ENCODE measurements at regions not wholly inside any gene's neighbourhood (a gene's known extent, or its start where the extent isn't known, plus 50 kb on each side); places are given as distances from the start of the nearest gene placed in this dataset.

DNA sequence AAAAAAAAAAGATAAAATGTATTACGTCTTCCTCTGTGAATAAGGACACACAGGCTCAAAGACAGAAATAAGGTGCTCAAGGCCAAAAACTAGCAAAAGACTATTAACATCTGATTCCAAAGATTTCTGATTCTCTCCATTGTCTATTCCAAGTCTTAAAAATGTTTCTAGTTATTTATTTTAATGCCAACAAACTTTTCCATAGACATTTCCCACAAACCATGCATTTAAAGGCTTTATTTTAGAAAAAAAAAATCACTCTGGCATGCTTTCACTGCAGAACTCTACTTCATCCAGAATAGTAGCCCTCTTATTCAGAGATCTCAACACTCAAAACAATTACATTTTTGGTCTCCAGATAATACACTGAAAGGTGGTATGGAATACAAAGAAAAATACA lies 545.0 kb upstream of the TENM3 start:
- no peak for DNase-seq

DNA sequence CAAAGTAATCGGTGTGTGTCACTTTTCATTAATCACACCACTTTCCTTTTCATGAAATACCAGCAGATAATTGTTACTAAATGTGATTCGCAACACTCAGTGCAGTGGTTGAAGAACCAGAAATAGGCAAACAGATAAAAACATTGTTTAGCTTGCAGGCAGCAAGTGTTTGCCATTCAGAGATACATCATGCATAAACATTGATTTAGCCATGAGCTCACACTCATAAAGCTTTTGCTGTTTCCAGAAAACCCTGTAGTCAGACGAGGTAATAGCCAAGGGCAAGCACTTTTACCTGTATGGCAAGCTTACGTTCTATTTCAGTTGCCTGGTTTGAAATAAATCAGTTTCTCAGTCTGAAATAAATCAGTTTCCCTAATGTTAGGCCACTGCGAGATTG lies 542.0 kb upstream of the TENM3 start:
- DNase-seq: no peak

DNA sequence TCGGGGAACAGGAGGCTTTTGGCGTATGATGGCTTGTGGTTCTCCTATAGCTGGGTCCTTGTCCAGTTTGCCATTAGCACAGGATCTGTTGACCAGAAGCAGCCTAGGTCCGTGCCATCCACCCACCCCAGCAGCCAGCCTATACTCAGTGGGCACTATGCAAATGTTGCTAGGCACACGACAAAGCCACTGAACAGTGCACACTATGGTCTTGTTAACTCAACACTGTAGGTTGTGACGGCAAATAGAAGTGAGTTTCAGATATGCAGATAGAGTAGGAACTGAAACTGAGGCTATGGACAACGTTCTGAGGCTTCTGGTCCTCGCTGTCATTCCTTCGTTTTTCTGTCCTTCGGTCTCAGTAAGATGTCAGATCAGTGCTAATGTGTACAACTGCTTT lies 541.3 kb upstream of the TENM3 start:
- no peak for DNase-seq

DNA sequence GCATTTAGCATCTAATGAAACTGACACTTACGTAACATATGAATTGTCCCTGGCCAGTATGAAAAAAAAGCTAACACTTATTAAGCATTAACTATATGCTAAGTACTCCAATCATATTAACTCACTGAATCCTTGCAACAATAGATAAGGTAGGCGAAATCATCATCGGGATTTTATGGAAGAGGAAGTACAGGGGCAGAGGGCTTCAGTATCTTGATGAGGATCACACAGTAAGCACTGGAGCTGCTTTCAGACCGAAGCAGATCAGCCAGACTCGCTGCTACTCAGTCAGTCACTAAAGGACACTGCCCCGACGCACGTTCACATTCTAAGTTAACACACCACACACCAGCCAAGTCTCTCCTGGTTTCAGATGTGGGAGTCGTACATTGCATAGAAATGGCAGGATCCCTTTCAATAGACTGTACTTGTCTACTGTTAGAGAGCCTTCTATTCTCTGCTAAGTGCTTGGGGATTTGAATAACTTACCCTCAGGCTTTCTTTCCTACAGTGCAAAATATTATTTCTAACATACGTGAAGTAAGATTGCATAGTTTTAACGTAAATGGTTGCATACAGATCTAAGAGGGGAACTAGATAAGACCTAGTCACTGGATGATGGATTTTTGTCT lies 540.2 kb upstream of the TENM3 start:
- no peak for DNase-seq

DNA sequence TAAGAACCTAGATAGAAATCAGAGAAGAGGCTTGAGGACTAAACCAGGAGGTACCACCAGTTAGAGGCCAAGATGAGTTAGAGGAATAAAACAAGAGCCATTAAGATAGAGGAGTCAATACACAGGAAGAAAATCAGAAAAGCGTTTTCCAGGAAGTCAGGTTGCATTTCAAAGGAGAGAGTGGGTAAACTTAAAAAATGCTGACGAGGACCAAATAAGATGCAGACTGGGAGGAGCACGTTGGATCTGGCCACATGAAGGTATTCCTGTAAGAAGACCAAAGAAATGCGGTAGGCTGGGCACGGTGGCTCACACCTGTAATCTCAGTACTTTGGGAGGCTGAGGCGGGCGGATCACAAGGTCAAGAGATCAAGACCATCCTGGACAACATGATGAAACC lies 533.1 kb upstream of the TENM3 start:
- DNase-seq: no peak

DNA sequence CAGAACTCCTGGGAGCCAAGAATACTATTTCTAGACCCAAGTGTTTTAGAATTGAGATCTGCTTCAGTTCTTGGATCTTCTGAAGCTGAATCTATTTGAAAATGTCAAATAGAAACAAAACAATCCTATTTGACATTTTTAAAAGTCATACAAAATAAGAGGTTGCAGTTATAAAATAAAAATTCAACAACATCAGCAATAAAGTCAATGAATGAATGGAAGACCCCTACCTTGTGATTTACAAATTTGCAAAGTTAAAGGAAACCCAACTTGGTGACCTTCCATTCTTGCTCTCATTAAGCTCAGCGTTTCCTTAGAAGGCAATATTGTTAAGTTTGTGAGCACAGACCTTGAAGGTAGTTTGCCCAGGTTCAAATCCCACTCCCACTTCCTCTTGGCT lies 531.8 kb upstream of the TENM3 start:
- DNase-seq: no peak

DNA sequence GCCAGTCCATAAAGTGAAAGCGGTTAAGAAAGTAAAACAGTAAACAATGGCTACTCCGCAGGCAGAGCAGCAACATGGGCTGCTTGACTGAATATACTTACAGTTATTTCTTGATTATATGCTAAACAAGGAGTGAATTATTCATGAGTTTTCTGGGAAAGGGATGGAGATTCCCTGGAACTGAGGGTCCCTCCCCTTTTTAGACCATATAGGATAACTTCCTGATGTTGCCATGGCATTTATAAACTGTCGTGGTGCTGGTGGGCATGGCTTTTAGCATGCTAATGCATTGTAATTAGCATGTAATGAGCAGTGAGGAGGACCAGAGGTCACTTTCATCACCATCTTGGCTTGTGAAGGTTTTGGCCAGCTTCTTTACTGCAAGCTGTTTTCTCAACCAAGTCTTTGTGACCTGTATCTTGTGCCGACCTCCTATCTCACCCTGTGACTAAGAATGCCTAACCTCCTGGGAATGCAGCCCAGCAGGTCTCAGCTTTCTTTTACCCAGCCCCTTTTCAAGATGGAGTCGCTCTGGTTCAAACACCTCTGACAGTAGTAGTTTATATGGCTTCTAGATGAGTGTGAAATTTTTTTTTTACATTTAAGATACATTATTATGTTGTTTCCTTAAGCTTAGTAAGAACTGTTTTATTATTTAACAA lies 514.8 kb upstream of the TENM3 start:
- DNase-seq: no peak

DNA sequence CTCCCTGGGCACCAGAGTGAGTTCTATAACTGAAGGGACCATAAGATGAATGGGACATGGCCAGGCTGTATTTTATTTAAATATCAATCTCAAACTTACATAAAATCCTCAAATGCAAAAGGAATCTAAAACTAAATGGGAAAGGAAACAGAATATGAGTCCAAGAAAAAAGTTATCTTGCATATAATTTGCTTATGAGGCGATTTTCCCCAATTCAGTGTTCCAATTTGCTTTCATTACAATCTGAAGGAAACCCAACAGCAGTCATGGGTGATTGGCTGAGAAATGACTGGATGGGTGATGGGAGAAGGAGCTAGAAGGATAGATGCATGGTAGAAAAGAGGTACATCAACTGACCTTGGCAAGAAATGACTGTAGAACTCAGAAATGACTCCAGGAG lies 511.3 kb upstream of the TENM3 start:
- DNase-seq: no peak

DNA sequence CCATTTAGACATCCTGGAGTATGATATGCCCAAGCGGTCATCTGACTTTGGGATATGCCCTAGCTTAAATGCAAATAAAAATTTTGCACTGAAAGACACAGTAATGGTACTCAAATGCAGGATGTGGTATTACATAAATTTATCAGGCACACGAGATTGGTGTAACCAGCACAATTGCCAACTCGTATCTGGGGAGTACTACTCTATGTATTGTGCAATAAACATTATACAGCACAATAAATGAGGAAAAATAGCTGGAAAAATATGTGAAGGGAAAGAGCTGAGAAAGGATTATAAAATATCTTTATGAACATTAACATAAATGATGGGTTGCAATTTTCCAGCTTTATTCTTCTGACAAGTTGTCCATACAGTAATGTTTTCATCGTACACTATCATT lies 505.5 kb upstream of the TENM3 start:
- no peak for DNase-seq

DNA sequence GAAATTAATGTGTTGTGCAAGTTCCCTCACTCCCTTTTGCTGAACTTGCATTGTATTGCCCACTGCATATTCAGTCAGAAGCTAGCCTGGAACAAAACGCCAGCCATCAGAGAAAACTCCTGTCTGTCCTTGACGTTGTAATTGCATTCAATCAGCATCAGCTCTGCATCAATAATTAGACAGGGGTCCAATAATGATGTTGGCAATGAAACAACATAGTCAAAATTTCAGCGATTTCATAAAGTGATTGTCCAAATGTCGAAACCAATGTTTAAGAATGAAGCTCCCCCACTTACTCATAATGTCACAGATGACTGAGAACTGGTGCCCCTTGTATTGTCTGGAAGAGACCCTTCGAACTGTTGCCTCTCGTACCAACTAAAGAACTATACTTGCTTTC lies 504.2 kb upstream of the TENM3 start:
- DNase-seq: no peak

DNA sequence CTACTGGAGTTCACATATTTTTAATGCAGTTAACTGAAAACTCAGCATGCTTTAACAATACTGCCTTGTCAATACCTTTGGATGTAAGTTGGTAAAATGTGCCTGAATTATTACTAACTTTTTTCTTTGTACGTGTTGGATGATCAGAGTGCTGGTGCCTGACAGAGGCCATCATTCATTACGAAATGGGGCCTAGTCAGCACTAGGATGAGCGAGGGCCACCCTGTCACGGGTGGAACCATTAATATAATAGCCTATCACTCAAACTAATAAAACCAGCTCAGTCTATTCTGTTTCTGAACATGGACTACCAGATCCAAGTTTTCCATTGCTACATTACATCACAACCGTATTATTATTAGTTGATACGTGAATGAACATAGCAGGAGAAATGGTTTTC lies 501.7 kb upstream of the TENM3 start:
- no peak for DNase-seq

DNA sequence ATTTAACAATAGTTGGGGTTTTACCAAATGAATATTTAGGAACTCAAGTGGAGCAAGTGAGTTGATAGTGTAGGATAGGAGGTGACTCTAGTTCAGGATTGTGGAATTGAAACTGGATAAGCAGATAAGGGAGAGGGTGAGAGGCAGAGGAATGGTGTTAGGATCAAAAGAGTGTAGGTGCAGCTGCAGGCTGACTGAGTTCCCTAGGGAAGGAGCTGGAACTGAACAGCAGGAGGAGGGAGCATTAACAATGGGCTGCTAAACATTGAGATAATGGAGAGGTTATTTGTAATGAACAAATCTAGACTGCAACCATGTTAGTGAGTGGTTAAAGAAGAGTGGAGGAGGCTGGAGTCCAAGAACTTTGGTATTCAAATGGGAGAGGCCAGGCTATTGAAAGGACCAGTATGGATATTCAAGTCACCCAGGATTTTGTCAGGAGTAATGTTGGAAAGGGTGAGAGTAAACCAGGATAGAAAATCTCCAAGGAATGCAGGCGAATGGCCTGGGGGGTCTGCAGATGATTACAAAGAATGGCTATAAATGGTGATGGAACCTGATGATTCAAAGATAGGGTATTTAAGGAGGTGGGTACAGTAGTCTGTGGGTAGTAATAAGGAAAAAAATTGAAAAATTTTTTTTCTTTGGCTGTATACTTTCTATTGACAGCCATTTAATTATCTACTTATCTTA lies 497.1 kb upstream of the TENM3 start:
- DNase-seq: no peak

DNA sequence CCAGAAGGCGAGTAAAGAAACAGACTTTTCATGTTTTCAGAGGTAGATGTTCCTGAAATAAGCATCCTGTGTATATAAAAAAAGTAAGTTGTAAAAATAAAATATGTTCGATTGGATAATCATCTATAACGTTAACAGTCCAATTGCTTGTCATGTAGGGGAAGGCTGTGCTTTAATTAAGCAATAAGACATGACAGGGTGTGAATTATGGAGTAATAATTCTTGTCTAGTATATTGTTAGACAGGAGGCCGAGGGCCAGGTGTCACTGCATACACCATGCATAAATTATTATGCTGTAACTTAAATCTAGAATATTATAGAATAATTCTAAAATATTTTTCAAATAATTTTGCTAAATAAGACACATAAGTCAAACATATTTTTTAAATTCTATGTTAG lies 494.6 kb upstream of the TENM3 start:
- no peak for DNase-seq

DNA sequence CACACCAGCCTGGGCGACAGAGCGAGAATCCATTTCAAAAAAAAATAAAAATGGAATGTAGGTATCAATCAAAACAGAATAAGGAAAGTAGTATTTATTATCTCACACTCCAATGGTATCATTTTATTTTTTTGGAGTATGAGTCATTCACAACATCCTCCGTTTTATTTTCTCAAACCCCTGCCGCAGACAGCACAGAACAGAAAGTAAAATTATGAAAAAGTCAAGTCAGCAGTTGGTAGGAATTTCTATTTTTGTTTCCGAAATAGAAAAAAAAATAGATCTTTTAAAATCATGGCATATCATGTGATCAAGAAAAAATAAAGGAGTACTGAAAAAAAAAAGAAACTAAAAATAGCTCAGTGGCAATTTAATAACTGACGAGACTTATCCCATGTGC lies 490.7 kb upstream of the TENM3 start:
- no peak for DNase-seq

DNA sequence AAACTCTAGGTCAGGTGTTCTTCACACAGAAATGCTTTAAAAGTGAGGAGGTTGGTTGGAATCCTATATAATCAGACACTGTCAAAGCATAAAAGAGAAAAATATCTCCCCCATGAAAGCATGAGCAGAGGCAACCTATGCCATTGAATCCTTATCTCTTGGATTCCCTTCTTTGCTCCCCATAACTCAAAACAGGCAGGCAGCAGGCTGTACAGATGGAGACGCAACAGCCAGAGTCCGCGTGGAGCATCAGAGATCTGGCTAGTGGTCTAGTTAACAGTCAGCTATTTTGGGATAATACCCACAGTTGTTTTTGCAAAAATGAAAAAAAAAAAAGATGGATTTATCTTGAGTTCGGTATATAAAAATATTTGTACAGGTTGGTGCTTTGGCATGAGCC lies 490.0 kb upstream of the TENM3 start:
- no peak for DNase-seq

DNA sequence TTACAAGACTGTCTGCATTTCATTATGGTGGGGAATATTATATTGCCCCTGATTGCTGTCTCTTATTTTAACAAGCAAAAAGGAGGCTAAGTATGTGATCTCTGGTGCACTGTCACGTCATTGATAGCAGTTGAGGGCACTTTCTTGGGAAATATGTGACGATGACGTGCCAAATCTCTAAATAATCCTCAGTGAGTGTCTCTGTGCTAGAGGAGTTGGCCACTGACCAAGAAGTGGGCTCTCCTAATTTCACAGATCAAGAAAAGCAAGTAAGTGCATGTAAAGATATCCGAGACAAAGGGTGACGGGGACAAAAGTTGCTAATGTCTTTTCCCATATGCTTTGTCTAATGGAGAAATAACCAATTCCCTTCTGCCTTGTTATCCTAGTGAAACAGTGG lies 487.4 kb upstream of the TENM3 start:
- no peak for DNase-seq

DNA sequence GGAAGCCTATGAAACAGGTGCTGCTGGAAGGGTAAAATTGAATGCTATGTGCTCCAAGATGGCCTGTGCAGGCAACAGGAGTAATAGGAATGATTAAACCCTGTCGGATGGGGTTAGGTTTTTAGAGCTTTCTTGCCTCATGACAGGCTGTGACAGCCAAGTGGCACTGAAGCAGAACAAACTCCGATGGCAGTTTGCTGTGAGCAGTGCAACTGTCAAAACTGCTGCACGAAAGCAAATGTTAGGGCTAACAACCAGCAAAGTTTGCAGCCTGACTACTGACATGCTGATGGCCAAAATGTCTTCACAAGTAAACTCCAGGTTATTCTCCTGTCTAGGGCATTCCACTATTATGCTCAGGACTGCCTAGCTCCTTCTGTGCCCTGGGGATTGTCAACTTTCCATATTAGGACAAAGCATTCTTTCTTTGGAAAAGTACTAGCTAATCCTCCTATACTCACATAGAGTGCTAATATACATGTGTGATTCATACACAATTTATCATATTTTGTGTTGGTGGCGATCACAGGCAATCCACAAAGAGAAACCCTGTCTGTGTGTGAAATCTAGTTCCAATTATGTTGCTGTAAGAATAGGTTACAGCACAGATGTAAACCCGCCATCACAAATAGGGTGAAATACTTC lies 486.6 kb upstream of the TENM3 start:
- DNase-seq: no peak

DNA sequence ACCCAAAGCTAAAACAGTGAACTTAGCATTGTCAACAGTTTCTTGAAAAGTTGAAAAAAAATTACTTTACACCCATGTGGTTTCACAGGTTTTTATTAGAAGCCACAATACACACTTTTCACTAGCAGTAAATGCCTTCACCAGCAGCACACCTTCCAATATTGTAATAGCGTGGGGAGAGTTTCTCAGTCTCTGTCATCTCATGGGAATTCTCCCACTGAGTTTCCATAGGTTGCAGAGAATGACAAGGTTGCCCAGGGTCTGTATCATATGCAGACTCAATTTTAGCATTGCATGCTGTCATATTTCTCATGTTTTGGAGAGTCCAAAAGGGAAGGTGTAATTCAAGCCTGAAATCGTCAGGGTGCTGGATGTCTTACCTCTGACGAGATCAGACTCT lies 486.1 kb upstream of the TENM3 start:
- no peak for DNase-seq

DNA sequence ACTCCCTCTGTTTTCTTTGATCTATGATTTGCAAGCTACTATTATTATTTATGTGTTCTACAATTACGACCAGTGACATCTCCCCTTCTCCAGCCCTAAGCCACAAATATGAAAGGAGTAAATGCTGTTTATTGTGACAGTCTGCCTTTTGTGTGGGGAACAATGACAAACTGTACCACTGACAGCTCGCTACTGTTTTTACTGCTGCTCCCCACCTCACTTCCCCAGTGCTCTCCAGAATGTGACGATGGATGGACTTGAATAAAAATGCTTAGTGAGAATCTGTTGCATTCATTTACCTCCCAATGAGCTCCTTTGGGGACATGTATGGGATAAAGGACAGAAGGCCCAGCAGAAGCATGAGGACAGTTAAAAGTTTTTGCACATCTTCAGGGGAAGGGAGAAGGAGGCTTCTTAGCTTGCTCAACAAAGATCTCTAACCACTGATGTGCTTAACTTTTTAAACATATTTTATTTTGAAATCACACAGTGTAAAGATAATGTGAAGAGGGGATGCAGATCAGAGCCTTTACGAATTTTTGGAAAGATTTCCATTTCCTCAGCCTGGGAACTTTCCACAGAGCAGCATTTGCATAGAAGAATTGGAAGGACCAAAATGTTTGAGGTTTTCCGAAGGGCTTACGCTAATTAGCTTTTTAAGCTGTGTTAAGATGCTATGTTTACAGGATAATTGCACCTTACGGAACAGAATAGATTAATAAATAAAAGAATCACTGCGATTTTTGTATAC lies 485.1 kb upstream of the TENM3 start:
- no peak for DNase-seq

DNA sequence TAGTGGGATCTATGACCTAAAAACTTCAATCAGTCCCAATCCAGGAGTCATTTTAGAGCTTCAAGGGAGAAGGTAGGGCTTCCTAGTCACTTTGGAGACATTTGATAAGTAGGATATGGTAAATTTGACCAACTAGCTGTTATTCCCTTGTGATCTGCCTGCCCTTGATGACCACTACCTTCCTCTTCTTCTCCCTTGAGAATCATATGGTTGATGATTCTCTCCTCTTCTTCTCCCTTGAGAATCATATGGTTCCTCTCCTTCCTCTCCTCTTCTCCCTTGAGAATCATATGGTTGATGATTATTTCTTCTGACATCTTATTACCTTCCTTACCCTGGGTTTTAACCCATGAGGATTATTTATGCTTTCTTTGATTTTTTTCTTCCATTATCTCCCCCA lies 482.6 kb upstream of the TENM3 start:
- no peak for DNase-seq

DNA sequence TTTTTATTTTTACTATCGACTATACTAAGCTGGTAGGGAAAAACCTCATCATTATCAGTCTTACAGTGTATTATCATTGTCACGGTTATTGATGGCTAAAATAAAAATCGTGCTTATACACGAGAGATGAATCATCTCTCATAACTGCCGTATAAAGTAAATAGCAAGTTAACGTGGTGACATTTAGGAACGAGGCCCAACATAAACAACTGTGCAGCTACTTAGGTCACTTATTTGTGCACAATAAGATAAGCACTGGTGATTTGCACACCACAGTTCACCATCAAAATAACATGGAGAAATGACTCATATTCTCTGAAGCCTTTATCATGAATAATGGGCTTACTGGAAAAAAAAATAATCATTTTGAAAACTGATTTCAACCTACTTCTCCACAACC lies 482.0 kb upstream of the TENM3 start:
- no peak for DNase-seq

DNA sequence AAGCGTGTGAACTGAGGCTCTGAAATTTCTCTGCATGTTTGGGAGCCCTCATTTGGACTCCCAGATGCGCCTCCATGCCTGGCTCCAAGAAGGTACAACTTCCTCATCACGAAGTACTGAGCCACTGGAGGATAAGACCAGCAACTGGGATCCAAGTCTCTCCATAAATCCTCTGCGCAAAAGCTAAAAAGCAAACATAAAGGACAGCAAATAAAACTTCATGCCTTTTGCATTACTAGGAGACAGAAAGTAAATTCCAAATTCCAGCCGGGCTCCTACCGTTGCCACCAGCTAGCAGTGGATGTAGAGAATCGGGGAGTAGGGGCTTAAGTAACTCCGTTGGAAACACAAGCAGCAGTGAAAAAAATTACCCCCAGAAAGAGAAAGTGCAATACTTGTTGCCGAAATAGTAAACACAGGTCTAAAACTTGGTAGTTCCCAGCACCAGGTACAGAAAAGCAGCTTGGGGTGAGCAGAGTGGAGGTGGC lies 477.1 kb upstream of the TENM3 start:
- DNase-seq: no peak

DNA sequence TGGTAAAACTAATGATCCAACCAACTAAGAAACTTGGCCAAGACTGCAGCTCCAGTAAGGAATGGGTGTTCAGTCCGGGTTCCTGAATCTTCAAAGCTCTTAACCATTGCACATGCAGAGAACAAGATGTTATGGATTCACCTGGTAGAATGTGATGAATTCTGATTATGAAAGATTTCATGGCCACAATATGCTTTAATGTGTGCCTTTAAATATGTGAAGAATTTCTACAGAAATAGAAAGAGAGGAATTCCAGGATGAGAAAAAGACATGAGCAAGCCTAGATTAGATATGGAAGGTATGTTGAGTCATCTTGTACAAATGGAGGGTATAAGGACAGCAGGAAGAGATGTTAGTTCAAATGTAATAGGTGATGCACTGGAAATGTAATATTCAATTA lies 472.2 kb upstream of the TENM3 start:
- no peak for DNase-seq

Data from activated effector memory CD4-positive, alpha-beta T cell treated with Interleukin-2 at 50 U/mL for 16 hours (primary cell).